HuH-7.5 (cell line): ENCODE measurements at regions not wholly inside any gene's neighbourhood (a gene's known extent, or its start where the extent isn't known, plus 50 kb on each side); places are given as distances from the start of the nearest gene placed in this dataset.
"Not testable (repeated sequence)": the region's sequence is repeated elsewhere in the genome, so short reads cannot be mapped to it uniquely, and the experiment has no call there.

Source experiments
- DNase-seq: peaks from one replicate; pipeline ENCODE4 v3.0.0; 2011; ENCODE audit warnings: low spot score

- no peak for DNase-seq
Observed at GRCh38 chr9:7467186-7467585, 332.4 kb downstream of the DMAC1 start.

GRCh38 chr9:7461791-7462190 lies 337.8 kb downstream of the DMAC1 start:
- no peak for DNase-seq

- no peak for DNase-seq
Observed at GRCh38 chr9:7456793-7457530, 342.6 kb downstream of the DMAC1 start.

GRCh38 chr9:7456377-7456776 lies 343.2 kb downstream of the DMAC1 start:
- DNase-seq = no peak

- no peak for DNase-seq
Observed at GRCh38 chr9:7454624-7455023, 345.0 kb downstream of the DMAC1 start.

- DNase-seq = no peak
Observed at GRCh38 chr9:7452378-7452777, 347.2 kb downstream of the DMAC1 start.

- no peak for DNase-seq
Observed at GRCh38 chr9:7451062-7451461, 348.5 kb downstream of the DMAC1 start.

- no peak for DNase-seq
Observed at GRCh38 chr9:7443541-7443940, 356.0 kb downstream of the DMAC1 start.

- DNase-seq = no peak
Observed at GRCh38 chr9:7439355-7439995, 360.1 kb downstream of the DMAC1 start.

GRCh38 chr9:7436754-7437153 lies 362.8 kb downstream of the DMAC1 start:
- no peak for DNase-seq

- no peak for DNase-seq
Observed at GRCh38 chr9:7433508-7434292, 365.9 kb downstream of the DMAC1 start.

- no peak for DNase-seq
Observed at GRCh38 chr9:7432989-7433388, 366.6 kb downstream of the DMAC1 start.

- DNase-seq = not testable (repeated sequence)
Observed at GRCh38 chr9:7417397-7417796, 382.2 kb downstream of the DMAC1 start.

- no peak for DNase-seq
Observed at GRCh38 chr9:7415836-7416235, 383.7 kb downstream of the DMAC1 start.

- DNase-seq = no peak
Observed at GRCh38 chr9:7408845-7409244, 390.7 kb downstream of the DMAC1 start.

GRCh38 chr9:7407246-7407645 lies 392.3 kb downstream of the DMAC1 start:
- DNase-seq = no peak

- DNase-seq = no peak
Observed at GRCh38 chr9:7405924-7406604, 393.5 kb downstream of the DMAC1 start.

- no peak for DNase-seq
Observed at GRCh38 chr9:7403839-7404487, 395.6 kb downstream of the DMAC1 start.

GRCh38 chr9:7403028-7403389 lies 396.6 kb downstream of the DMAC1 start:
- DNase-seq = no peak

- no peak for DNase-seq
Observed at GRCh38 chr9:7402334-7403027, 397.1 kb downstream of the DMAC1 start.

- no peak for DNase-seq
Observed at GRCh38 chr9:7401116-7401515, 398.5 kb downstream of the DMAC1 start.
